ENCODE measurements at regions not wholly inside any gene's neighbourhood (a gene's known extent, or its start where the extent isn't known, plus 50 kb on each side); places are given as distances from the start of the nearest gene placed in this dataset.

- DNase-seq (ENCODE audit: low read depth, low spot score) (no peak), ATAC-seq (peak; percentile 82), FAIRE-seq (no peak)
- in situ Hi-C loops (cut with MboI) (loop anchor here (10.0 kb wide), 1 partner anchor 782 kb away; no protein-coding TSS in a partner anchor), intact Hi-C loops (cut with micrococcal nuclease; ENCODE audit: unreplicated experiment) (no loop called here)
- no peak for TF ChIP-seq ASH2L (IDR thresholded peaks at IDR 0.05; ENCODE audit: borderline replicate concordance, low read depth)
- TF ChIP-seq IKZF2 (IDR thresholded peaks at IDR 0.05), result 0 out of 4 replicates have a peak, but pooled peaks of 1 of the 2 experiments have one; percentile 32
- TF ChIP-seq DPF2 (IDR thresholded peaks at IDR 0.05), result 0 out of 2 replicates have a peak, but pooled peaks have one; percentile 21
- 0 out of 2 replicates have a peak, but pooled peaks have one; percentile 10 for TF ChIP-seq MTA2 (IDR thresholded peaks at IDR 0.05; ENCODE audit: low read depth)
- Histone ChIP-seq H3K9ac (ENCODE audit: control insufficient read depth, insufficient read depth, low read length) (no peak overlapping the region), H3K4me3 (no peak overlapping the region), H3K36me3 (ENCODE audit: control insufficient read depth in 2 of 2, insufficient read depth in 2 of 2, low read length in 1 of 2) (no peaks in the 10 kb centered on the region), H4K20me1 (ENCODE audit: control insufficient read depth, insufficient read depth) (no peaks in the 10 kb centered on the region), H3K79me2 (ENCODE audit: control insufficient read depth, insufficient read depth, low read length) (no peaks in the 10 kb centered on the region), H3K27ac (ENCODE audit: control insufficient read depth, insufficient read depth) (no peak overlapping the region), H3K4me2 (ENCODE audit: control insufficient read depth, insufficient read depth) (no peak overlapping the region), H3K4me1 (ENCODE audit: control insufficient read depth, insufficient read depth, low read length) (no peaks in the 10 kb centered on the region), H3K9me3 (replicated peaks; ENCODE audit: control insufficient read depth, insufficient read depth, low read length) (no peaks in the 10 kb centered on the region), H3K27me3 (replicated peaks in 1 of 2; ENCODE audit: control insufficient read depth in 2 of 2, insufficient read depth in 2 of 2, low read length in 1 of 2) (no peaks in the 10 kb centered on the region), H2AFZ (ENCODE audit: control insufficient read depth, low read depth, low read length) (no peak overlapping the region)
- SMC1A ChIA-PET (ENCODE audit: uncharacterized antibody, unreplicated experiment), result no interaction called here
- POLR2A ChIA-PET, result no interaction called here
- RAD21 ChIA-PET (ENCODE audit: unreplicated experiment), result no interaction called here
- WGBS (ENCODE audit: insufficient coverage, insufficient replicate concordance, low lambda C conversion rate, missing lambda C conversion rate), result 44% methylated on average over 2 of the region's 2 CpGs
- CTCF ChIA-PET, result interaction anchor here (1.5 to 1.9 kb wide), 2 partner anchors 16 to 82 kb away, joined by 4 read pairs; no protein-coding TSS in a partner anchor
- BruUV-seq (replicated peaks), result no TSS peak
These were observed 481.2 kb upstream of the NR5A2 start for GRCh38 chr1:199546323-199546722.

GRCh38 chr1:199549421-199549820 is 478.1 kb upstream of the NR5A2 start:
- ATAC-seq, result no peak
- no peaks in the 10 kb centered on the region for H3K27me3 ChIP-seq (replicated peaks in 1 of 2; ENCODE audit: control insufficient read depth in 2 of 2, insufficient read depth in 2 of 2, low read length in 1 of 2)
- no peak for FAIRE-seq
- POLR2A ChIA-PET, result no interaction called here
- CTCF ChIA-PET, result interaction anchor here (0.7 to 1.1 kb wide), 3 partner anchors 8 to 583 kb away, joined by 3 read pairs; no protein-coding TSS in a partner anchor
- H3K27ac ChIP-seq (ENCODE audit: control insufficient read depth, insufficient read depth), result no peak overlapping the region
- in situ Hi-C loops (cut with MboI) (loop anchor here (10.0 kb wide), 1 partner anchor 785 kb away; no protein-coding TSS in a partner anchor), intact Hi-C loops (cut with micrococcal nuclease; ENCODE audit: unreplicated experiment) (no loop called here)
- H3K4me1 ChIP-seq (ENCODE audit: control insufficient read depth, insufficient read depth, low read length), result no peaks in the 10 kb centered on the region
- no peaks in the 10 kb centered on the region for H3K36me3 ChIP-seq (ENCODE audit: control insufficient read depth in 2 of 2, insufficient read depth in 2 of 2, low read length in 1 of 2)
- no peak overlapping the region for H2AFZ ChIP-seq (ENCODE audit: control insufficient read depth, low read depth, low read length)
- WGBS (ENCODE audit: insufficient coverage, insufficient replicate concordance, low lambda C conversion rate, missing lambda C conversion rate), result 14% methylated on average over 2 of the region's 2 CpGs
- H3K79me2 ChIP-seq (ENCODE audit: control insufficient read depth, insufficient read depth, low read length), result no peaks in the 10 kb centered on the region
- no peaks in the 10 kb centered on the region for H4K20me1 ChIP-seq (ENCODE audit: control insufficient read depth, insufficient read depth)
- RAD21 ChIA-PET (ENCODE audit: unreplicated experiment), result interaction anchor here (0.6 kb wide), 1 partner anchor 302 kb away, joined by 3 read pairs; no protein-coding TSS in a partner anchor
- no TSS peak for BruUV-seq (replicated peaks)
- H3K4me2 ChIP-seq (ENCODE audit: control insufficient read depth, insufficient read depth), result no peak overlapping the region
- SMC1A ChIA-PET (ENCODE audit: uncharacterized antibody, unreplicated experiment), result interaction anchor here (1.2 to 2.2 kb wide), 3 partner anchors 86 to 307 kb away, joined by 3 to 5 read pairs (median 5); no protein-coding TSS in a partner anchor
- no peak overlapping the region for H3K4me3 ChIP-seq
- DNase-seq (ENCODE audit: low read depth, low spot score), result no peak
- H3K9ac ChIP-seq (ENCODE audit: control insufficient read depth, insufficient read depth, low read length), result no peak overlapping the region
- H3K9me3 ChIP-seq (replicated peaks; ENCODE audit: control insufficient read depth, insufficient read depth, low read length), result no peaks in the 10 kb centered on the region
- TF ChIP-seq ETV6 (conservative IDR thresholded peaks at IDR 0.05 in 1 of 2, IDR thresholded peaks at IDR 0.05 in 1 of 2; ENCODE audit: borderline replicate concordance in 1 of 2, low read depth in 1 of 2), result no peak
